Lower lobe of right lung (tissue), 2 donors: ENCODE measurements at regions not wholly inside any gene's neighbourhood (a gene's known extent, or its start where the extent isn't known, plus 50 kb on each side); places are given as distances from the start of the nearest gene placed in this dataset.

ENCODE experiments used
- ATAC-seq, 2 donors: fragments of 200-7000 bp; cut with Tn5 transposase; one replicate each; pipeline ENCODE4 v1.9.1; 2020 to 2022; ENCODE audit warnings: mild to moderate bottlenecking in 2 of 2, moderate library complexity in 2 of 2
- DNase-seq: peaks from one replicate; pipeline ENCODE4 v3.0.0-alpha.2; 2020
- H3K27ac ChIP-seq: fragments of 200-600 bp; one replicate; pipeline ENCODE4 v1.8.0; 2022
- H3K27me3 ChIP-seq: fragments of 200-600 bp; one replicate; pipeline ENCODE4 v1.8.0; 2022; ENCODE audit warnings: low read depth
- H3K36me3 ChIP-seq: fragments of 200-600 bp; one replicate; pipeline ENCODE4 v1.8.0; 2022; ENCODE audit warnings: mild to moderate bottlenecking
- H3K4me1 ChIP-seq: fragments of 200-600 bp; one replicate; pipeline ENCODE4 v1.8.0; 2022
- H3K4me3 ChIP-seq: fragments of 200-600 bp; one replicate; pipeline ENCODE4 v1.8.0; 2022; ENCODE audit warnings: mild to moderate bottlenecking
- H3K9me3 ChIP-seq: fragments of 200-600 bp; one replicate; pipeline ENCODE4 v1.8.0; 2022
- CTCF ChIP-seq: fragments of 200-600 bp; IDR thresholded peaks from one replicate; pipeline ENCODE4 v1.8.0; 2022; ENCODE audit warnings: antibody characterized with exemption, mild to moderate bottlenecking
- intact Hi-C: fragments of 100-400 bp; cut with DNase I; formaldehyde crosslinking; loops from one replicate; pipeline ENCODE4 v1.11.0; 2022
- donor health status: DM: no; HTN: yes; CAD: no; lungs with severe emphysema.

- no peaks in the 10 kb centered on the region for H3K36me3 ChIP-seq
- H3K4me3 ChIP-seq, result no peak overlapping the region
- no peak for ATAC-seq
- no peaks in the 10 kb centered on the region for H3K4me1 ChIP-seq
- DNase-seq, result no peak
- TF ChIP-seq CTCF, result no peak
- intact Hi-C loops, result no loop called here
- no peak overlapping the region for H3K27ac ChIP-seq
- no peaks in the 10 kb centered on the region for H3K27me3 ChIP-seq
- peaks cover 8% of the 10 kb centered on the region for H3K9me3 ChIP-seq
Measured at GRCh38 chr19:27694361-27695055, 1518.4 kb downstream of the UQCRFS1 start.

- Histone ChIP-seq H3K36me3 (no peaks in the 10 kb centered on the region), H3K27me3 (no peaks in the 10 kb centered on the region), H3K9me3 (peaks cover 3% of the 10 kb centered on the region), H3K4me1 (no peaks in the 10 kb centered on the region), H3K27ac (no peak overlapping the region), H3K4me3 (no peak overlapping the region)
- intact Hi-C loops, result no loop called here
- TF ChIP-seq CTCF, result no peak
- no peak for ATAC-seq
- no peak for DNase-seq
Measured at GRCh38 chr19:27691991-27692390, 1521.0 kb downstream of the UQCRFS1 start.

- intact Hi-C loops, result no loop called here
- peaks cover 3% of the 10 kb centered on the region for H3K9me3 ChIP-seq
Measured at GRCh38 chr19:27689734-27690241, 1523.2 kb downstream of the UQCRFS1 start.

GRCh38 chr19:27684293-27684692 lies 1528.7 kb downstream of the UQCRFS1 start:
- ATAC-seq (no peak), DNase-seq (no peak)
- Histone ChIP-seq H3K27ac (no peak overlapping the region), H3K27me3 (no peaks in the 10 kb centered on the region), H3K9me3 (no peaks in the 10 kb centered on the region), H3K4me1 (no peaks in the 10 kb centered on the region), H3K4me3 (no peak overlapping the region), H3K36me3 (no peaks in the 10 kb centered on the region)
- intact Hi-C loops, result no loop called here
- no peak for TF ChIP-seq CTCF

More at GRCh38 chr19:27689734-27690241, 1523.2 kb downstream of the UQCRFS1 start:
- no peak overlapping the region for H3K4me3 ChIP-seq
- no peaks in the 10 kb centered on the region for H3K4me1 ChIP-seq
- H3K36me3 ChIP-seq, result no peaks in the 10 kb centered on the region
- TF ChIP-seq CTCF, result no peak
- no peaks in the 10 kb centered on the region for H3K27me3 ChIP-seq
- H3K27ac ChIP-seq, result no peak overlapping the region
- DNase-seq, result no peak
- no peak for ATAC-seq

GRCh38 chr19:27681972-27682371 lies 1531.0 kb downstream of the UQCRFS1 start:
- Histone ChIP-seq H3K27me3 (no peaks in the 10 kb centered on the region), H3K4me1 (no peaks in the 10 kb centered on the region), H3K36me3 (no peaks in the 10 kb centered on the region), H3K27ac (no peak overlapping the region), H3K4me3 (no peak overlapping the region), H3K9me3 (no peaks in the 10 kb centered on the region)
- ATAC-seq (no peak), DNase-seq (no peak)
- no peak for TF ChIP-seq CTCF
- intact Hi-C loops, result no loop called here
